Stimulated activated effector memory CD8-positive, alpha-beta T cell treated with anti-CD3 and anti-CD28 coated beads, Interleukin-12 subunit alpha, Interleukin-12 subunit beta, amount 100 ng/mL, for 72 hours (primary cell): ENCODE measurements at regions not wholly inside any gene's neighbourhood (a gene's known extent, or its start where the extent isn't known, plus 50 kb on each side); places are given as distances from the start of the nearest gene placed in this dataset.
"Not testable (repeated sequence)": the region's sequence is repeated elsewhere in the genome, so short reads cannot be mapped to it uniquely, and the experiment has no call there.

Experiments used
- ATAC-seq: fragments of 150-1000 bp; cut with Tn5 transposase; 2 replicates; pipeline ENCODE4 v1.10.0; 2021
- DNase-seq, 2 donors: peaks; one replicate each; pipeline ENCODE4 v3.0.0; 2021 to 2022; ENCODE audit warnings: low spot score in 2 of 2
- H3K27ac Mint-ChIP-seq: one replicate; pipeline ENCODE4 v1.8.0; 2022; ENCODE audit warnings: mild to moderate bottlenecking, mixed read lengths
- H3K36me3 Mint-ChIP-seq: one replicate; pipeline ENCODE4 v1.8.0; 2022; ENCODE audit warnings: mild to moderate bottlenecking, mixed read lengths
- H3K4me1 Mint-ChIP-seq: one replicate; pipeline ENCODE4 v1.8.0; 2022; ENCODE audit warnings: mixed read lengths
- H3K4me3 Mint-ChIP-seq: one replicate; pipeline ENCODE4 v1.8.0; 2022; ENCODE audit warnings: mild to moderate bottlenecking, mixed read lengths
- H3K9me3 Mint-ChIP-seq: one replicate; pipeline ENCODE4 v1.8.0; 2022; ENCODE audit warnings: mixed read lengths

DNA sequence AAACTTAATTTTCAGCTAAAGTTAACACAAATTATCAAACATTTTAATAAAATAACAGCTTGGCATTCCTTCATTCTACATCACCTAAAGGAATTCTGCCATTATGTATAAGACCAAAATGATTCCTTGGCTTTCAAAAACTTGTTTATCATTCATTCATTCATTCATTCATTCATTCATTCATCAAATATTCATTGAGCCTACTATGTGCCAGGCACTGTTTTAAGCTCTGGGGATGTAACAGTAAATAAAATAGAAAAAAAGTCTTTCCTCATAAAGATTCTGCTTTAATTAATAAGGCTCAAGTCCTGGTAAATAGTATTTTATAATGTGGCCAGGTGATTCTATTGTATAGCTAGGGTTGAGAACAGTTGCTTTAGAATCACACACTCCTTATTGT lies 127.9 kb downstream of the GPR85 start:
- ATAC-seq (no peak), DNase-seq (no peak)
- H3K27ac Mint-ChIP-seq, result no peak overlapping the region
- H3K36me3 Mint-ChIP-seq, result no peaks in the 10 kb centered on the region
- no peaks in the 10 kb centered on the region for H3K9me3 Mint-ChIP-seq
- H3K4me1 Mint-ChIP-seq, result no peaks in the 10 kb centered on the region
- no peak overlapping the region for H3K4me3 Mint-ChIP-seq

DNA sequence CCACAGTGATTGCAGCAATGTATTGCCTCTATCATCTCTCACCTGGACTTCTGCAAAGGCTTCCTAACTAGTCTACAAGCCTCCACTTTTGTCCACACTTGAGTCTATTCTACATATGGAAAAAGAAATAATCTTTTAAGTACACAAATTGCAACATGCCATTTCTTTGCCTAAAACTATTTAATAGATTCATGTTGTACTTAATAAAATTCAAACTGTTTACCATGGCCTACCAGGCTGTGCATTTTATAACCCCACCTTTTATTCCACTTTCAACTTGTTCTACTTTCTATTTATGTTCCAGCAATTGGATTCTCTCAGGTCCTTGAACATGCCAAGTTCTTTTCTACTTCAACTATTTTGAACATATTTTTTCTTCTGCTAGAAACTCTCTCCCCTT lies 128.7 kb downstream of the GPR85 start:
- Mint-ChIP-seq H3K27ac (no peak overlapping the region), H3K9me3 (no peaks in the 10 kb centered on the region), H3K4me3 (no peak overlapping the region), H3K36me3 (no peaks in the 10 kb centered on the region), H3K4me1 (no peaks in the 10 kb centered on the region)
- ATAC-seq (no peak), DNase-seq (no peak)

DNA sequence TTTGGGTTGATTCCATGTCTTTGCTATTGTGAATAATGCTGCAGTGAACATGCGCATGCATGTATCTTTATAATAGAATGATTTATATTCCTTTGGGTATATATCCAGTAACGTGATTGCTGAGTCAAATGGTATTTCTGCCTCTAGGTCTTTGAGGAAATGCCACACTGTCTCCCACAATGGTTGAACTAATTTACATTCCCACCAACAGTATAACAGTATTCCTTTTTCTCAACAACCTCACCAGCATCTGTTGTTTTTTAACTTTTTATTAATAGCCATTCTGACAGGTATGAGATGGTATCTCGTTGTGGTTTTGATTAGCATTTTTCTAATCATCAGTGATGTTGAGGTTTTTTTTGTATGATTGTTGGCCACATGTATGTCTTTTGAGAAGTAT lies 133.6 kb downstream of the GPR85 start:
- not testable (repeated sequence) for H3K27ac Mint-ChIP-seq, H3K4me1 Mint-ChIP-seq, ATAC-seq, DNase-seq, H3K36me3 Mint-ChIP-seq, H3K9me3 Mint-ChIP-seq, H3K4me3 Mint-ChIP-seq

DNA sequence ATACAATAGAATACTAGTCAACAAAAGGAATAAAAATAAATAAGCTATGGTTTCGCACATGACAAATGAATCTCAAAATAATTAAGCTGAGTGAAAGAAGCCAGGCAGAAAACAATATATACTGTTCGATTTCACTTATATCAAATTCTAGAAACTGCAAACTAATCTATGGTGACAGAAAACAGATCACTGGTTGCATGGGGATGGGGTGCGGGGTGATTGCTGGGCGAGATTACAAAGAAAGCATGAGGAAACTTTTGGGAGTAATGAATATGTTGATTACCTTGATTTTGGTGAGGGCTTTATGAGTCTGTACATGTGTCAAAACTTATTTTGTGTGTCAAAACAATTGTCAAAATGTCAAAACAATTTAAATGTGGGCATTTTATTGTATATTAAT lies 135.6 kb downstream of the GPR85 start:
- no peaks in the 10 kb centered on the region for H3K9me3 Mint-ChIP-seq
- no peaks in the 10 kb centered on the region for H3K36me3 Mint-ChIP-seq
- no peak overlapping the region for H3K27ac Mint-ChIP-seq
- no peak overlapping the region for H3K4me3 Mint-ChIP-seq
- DNase-seq, result no peak
- H3K4me1 Mint-ChIP-seq, result no peaks in the 10 kb centered on the region
- no peak for ATAC-seq

DNA sequence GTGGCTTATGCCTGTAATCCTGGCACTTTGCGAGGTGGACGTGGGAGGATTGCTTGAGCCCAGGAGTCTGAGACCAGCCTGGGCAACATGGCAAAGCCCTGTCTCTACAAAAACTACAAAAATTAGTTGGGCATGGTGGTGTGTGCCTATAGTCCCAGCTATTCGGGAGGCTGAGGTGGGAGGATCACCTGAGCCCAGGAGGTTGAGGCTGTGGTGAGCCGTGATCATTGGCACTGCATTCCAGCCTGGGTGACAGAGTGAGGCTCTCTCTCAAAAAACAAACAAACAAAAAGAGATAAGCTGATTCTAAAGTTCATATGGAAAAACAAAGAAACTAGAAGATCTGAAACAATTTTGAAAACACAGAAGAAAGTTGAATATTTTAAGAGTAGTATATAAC lies 136.9 kb downstream of the GPR85 start:
- not testable (repeated sequence) for DNase-seq, H3K36me3 Mint-ChIP-seq, H3K4me1 Mint-ChIP-seq, H3K4me3 Mint-ChIP-seq, H3K27ac Mint-ChIP-seq, H3K9me3 Mint-ChIP-seq, ATAC-seq

DNA sequence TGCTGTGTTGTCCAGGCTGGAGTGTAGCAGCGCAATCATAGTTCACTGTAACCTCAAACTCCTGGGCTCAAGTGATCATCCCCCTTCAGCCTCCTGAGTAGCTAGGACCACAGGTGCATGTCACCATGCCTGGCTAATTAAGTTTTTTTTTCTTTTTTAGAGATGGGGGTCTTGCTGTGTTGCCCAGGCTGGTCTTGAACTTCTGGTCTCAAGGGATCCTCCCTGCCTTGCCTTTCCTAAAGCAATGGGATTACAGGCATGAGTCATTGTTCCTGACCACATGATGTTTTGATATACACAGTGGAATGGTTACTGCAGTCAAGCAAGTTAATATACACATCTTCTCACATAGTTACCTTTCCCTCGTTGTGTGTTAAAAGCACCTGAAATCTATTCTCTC lies 140.3 kb downstream of the GPR85 start:
- Mint-ChIP-seq H3K4me1 (no peaks in the 10 kb centered on the region), H3K36me3 (no peaks in the 10 kb centered on the region), H3K9me3 (no peaks in the 10 kb centered on the region), H3K27ac (no peak overlapping the region), H3K4me3 (no peak overlapping the region)
- DNase-seq, result no peak
- ATAC-seq, result no peak

DNA sequence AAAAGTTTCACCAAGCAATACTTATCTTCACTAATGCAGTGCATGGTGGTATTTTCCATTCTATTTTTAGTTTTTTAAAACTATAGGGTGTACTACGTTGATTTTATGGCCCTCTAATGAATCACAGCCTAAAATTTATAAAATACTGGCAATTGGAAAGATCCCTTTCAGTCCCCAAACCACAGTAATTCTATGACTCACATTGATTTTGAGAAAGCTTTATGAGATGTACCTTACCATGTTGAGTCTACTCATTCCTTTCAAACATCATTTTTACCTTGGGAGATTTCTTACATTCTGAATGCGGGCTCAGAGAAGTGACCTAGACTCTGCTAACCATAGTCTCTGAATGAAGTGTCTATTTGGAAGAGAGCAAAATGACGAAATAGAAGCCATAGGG lies 141.6 kb downstream of the GPR85 start:
- Mint-ChIP-seq H3K9me3 (peaks cover 2% of the 10 kb centered on the region), H3K27ac (no peak overlapping the region), H3K36me3 (peaks cover 4% of the 10 kb centered on the region), H3K4me3 (no peak overlapping the region), H3K4me1 (peaks cover 11% of the 10 kb centered on the region)
- no peak for DNase-seq
- ATAC-seq, result no peak

DNA sequence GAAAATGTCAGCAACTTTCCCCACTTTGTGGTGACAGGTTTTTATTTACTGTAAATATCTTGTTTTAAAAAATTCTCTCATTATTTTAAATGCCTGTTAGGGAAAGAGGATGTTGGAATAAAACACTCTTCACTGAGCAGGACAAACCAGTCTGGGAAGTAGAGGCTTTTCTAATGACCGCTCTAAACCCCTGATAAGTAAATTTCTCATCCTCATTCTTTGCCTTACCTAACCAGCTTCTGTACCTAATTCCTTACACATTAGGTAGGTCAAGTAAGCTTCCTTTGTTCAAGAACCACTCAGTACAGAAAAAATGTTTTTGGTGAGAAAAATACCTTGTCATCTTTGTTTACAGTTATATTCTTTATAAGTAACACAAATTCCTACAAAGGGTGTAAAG lies 143.6 kb downstream of the GPR85 start:
- ATAC-seq (no peak), DNase-seq (no peak)
- Mint-ChIP-seq H3K27ac (no peak overlapping the region), H3K4me3 (no peak overlapping the region), H3K4me1 (peaks cover 21% of the 10 kb centered on the region), H3K36me3 (peaks cover 19% of the 10 kb centered on the region), H3K9me3 (peaks cover 2% of the 10 kb centered on the region)

DNA sequence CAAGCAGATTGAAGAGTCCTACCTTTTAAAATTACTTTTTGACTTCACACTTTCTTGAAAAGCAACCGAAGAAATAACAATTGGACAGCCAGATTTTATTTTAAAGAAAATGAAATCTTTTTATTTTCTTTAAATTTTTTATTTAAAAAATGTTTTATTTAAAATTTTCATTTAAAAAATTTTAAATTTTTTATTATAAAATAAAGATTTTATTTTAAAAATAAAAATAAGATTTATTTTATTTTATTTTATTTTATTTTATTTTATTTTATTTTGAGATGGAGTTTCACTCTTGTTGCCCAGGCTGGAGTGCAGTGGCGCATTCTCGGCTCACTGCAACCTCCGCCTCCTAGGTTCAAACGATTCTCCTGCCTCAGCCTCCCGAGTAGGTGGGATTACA lies 144.5 kb downstream of the GPR85 start:
- H3K27ac Mint-ChIP-seq, H3K4me3 Mint-ChIP-seq, DNase-seq, H3K9me3 Mint-ChIP-seq, ATAC-seq: not testable (repeated sequence)
- Mint-ChIP-seq H3K36me3 (peaks cover 19% of the 10 kb centered on the region), H3K4me1 (peaks cover 21% of the 10 kb centered on the region)

DNA sequence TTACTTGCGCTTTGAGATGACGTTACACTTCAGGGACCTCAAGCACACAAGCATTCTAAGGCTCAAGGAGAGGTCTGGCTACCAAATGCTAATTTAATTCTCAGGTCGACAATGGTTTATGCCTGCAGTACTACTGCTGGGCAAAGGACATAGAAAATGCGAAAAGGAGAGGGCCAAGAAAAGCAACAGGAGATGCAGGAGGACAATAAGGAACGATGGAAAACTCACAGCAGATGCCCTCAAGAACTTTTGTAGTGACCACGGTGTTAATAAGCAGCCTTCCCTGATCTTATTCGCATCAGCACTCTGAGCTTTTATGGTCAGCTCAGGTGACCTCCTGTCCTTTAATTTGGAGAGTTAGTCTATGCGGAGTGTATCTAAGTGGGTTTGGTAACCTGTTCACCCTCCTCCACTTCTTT lies 146.3 kb downstream of the GPR85 start:
- DNase-seq, result no peak
- Mint-ChIP-seq H3K27ac (peak overlapping the region; percentile 94), H3K36me3 (peaks cover 35% of the 10 kb centered on the region), H3K4me3 (peak overlapping the region; percentile 79), H3K9me3 (peaks cover 2% of the 10 kb centered on the region), H3K4me1 (peaks cover 33% of the 10 kb centered on the region)
- ATAC-seq, result no peak

DNA sequence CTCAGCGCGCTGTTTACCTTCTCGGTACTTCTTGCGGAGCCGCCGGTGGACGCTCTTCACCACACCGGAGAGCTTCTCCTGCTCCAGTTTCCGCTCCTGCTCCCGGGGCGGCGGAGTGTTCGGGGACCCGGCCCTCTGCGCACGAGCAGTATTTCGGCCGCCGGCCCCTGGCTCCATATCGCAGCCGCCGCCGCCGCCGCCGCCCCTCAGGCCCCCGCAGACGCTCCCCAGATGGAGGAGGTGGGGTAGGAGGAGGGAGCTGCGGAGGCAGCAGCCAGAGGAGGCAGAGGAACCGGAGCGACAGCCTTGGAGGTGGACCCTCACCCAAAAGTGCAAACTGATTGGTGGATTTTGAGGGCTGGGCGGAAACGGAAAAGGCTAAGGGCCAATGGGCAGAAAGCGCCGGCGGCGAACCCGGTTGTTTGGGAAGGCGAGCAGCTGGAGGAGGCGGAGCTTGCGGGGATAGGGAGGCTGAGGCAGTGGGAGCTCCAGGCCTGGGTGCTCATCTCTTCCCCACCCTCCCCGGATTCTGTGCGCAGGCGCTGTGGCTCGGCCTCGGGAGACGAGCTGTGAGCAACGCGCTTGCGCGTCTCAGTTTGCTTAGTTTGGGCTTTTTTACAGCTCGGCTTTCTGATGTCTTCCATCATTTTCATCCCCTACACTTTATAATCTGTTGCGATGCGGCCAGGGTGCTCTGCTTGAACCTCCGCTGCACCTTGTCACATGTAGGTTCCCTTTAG lies 146.9 kb downstream of the GPR85 start:
- peaks cover 2% of the 10 kb centered on the region for H3K9me3 Mint-ChIP-seq
- DNase-seq (peak; percentile 90 to 99), ATAC-seq (peak; percentile 98)
- H3K27ac Mint-ChIP-seq, result peak overlapping the region; percentile 94
- H3K4me1 Mint-ChIP-seq, result peaks cover 39% of the 10 kb centered on the region
- H3K36me3 Mint-ChIP-seq, result peaks cover 38% of the 10 kb centered on the region
- peak overlapping the region; percentile 79 for H3K4me3 Mint-ChIP-seq

DNA sequence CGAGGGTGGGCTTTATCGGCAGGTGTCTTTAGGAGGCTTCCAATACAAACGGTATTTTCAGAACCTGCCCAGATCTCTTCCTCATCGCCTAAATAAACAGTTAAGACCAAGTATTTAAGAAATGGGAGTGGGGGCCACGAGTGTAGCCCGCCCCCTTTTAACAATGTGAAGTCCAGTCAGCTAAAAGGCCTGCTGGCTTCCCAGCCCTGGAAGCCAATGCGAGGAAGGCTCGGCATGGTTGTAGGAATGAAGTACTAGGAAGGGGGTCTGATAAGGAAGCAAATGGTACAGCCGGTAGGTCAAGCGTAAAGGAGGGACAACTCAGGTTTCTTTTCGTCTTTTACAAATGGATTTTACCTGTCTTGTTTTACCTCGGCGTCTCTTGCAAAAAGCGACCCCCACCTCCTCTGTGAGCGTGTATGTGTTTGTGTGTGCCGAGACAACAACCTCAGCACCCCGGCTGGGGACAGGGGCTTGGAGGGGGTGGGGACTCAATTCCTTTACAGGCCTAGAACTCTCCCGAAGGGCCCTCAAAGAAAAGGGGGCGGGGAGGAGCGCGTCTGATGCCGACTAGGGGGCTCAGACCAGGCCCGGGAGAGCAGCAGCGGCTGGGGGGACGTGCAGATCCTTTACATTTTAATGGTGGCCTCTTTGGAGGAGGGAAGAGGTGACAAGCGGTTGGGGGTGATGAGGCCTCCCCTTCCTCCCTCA lies 147.6 kb downstream of the GPR85 start:
- ATAC-seq, result peak; percentile 35
- Mint-ChIP-seq H3K9me3 (peaks cover 2% of the 10 kb centered on the region), H3K36me3 (peaks cover 42% of the 10 kb centered on the region), H3K4me3 (peak overlapping the region; percentile 79), H3K4me1 (peaks cover 41% of the 10 kb centered on the region), H3K27ac (peak overlapping the region; percentile 94)
- no peak for DNase-seq

DNA sequence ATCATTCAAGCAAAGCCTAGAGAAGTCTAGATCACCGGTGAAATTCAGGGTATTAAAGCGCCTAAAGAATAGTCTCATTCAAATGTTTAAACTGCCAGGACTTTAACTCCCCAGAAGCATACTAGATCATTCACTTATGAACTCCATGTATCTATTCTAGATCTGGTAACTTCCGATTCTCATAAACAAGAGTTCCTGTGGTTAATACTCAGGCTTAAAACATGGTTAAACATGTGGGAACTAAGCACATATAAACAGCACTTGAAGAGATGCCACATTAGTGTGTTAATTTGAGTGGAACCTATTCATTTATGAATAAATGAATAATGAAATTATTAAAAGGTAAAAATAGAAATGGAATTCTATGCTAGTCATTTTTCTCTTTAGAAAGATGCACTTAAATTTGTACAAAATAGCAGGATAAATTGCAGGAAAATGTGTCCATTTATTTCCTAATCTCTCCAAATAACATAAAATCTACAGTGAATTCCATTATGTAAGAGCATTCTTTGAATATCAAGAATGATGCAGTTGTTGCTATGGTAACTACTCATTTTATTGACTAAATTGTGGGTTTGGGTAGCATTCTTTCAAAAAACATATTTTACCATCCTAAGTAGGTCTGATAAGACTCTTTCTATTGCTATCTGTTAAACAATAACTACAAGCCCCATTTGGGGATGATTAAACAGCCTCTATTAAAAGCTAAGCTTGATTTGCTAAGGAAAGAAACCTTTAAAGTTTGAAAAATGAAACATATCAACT lies 147.6 kb upstream of the TMEM168 start:
- Mint-ChIP-seq H3K36me3 (peaks cover 43% of the 10 kb centered on the region), H3K4me3 (peak overlapping the region; percentile 79), H3K9me3 (peaks cover 2% of the 10 kb centered on the region), H3K27ac (no peak overlapping the region), H3K4me1 (peaks cover 41% of the 10 kb centered on the region)
- ATAC-seq (no peak), DNase-seq (no peak)

DNA sequence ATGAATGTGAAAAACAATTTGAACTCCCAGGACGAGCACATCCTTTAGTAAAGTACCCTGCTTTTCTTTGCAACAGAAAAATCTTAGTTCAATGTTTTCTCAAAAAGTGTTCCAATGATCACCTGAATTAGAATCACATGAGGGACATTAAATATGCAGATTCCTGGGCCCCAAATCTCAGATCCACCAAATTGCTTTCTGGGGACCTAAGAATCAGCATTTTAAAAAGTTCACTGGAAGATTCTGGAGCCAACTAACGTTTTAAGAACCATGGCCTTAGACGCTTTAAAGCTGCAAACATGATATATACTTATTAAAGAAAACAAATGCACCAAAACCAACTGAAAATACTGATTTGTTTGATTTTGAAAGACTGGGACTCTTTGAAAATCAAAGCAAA lies 143.4 kb upstream of the TMEM168 start:
- Mint-ChIP-seq H3K4me1 (peaks cover 48% of the 10 kb centered on the region), H3K36me3 (peaks cover 25% of the 10 kb centered on the region), H3K9me3 (no peaks in the 10 kb centered on the region), H3K27ac (no peak overlapping the region), H3K4me3 (no peak overlapping the region)
- ATAC-seq, result no peak
- no peak for DNase-seq

DNA sequence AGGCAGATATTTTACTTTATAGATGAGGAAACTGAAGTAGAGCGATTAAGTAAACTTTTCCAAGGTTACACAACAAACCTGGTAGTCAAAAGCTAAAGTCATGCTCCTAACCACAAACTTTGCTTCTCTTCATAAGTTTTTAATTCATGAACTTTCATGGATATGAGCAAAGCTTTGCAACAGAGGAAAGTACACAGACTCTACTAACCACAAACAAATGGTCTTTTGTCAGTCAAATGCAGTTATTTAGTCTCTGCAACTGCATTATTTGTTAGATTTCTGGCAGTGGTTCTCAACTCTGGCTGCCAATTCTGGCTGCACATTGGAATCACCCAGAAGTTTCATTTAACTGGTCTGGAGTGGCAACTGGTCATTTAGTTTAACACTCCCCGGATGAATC lies 140.6 kb upstream of the TMEM168 start:
- Mint-ChIP-seq H3K36me3 (peaks cover 13% of the 10 kb centered on the region), H3K4me1 (peaks cover 34% of the 10 kb centered on the region), H3K4me3 (no peak overlapping the region), H3K27ac (no peak overlapping the region), H3K9me3 (no peaks in the 10 kb centered on the region)
- ATAC-seq (no peak), DNase-seq (no peak)
